Panc1 (cell line): ENCODE measurements at regions not wholly inside any gene's neighbourhood (a gene's known extent, or its start where the extent isn't known, plus 50 kb on each side); places are given as distances from the start of the nearest gene placed in this dataset.

Experiments
- ATAC-seq: fragments of 200-7000 bp; cut with Tn5 transposase; 2 replicates; pipeline ENCODE4 v1.9.1; 2020; ENCODE audit warnings: mild to moderate bottlenecking, moderate library complexity
- BruUV-seq: library from RNA; stranded (reverse); fragments of 400-500 nt; replicated peaks from 2 replicates; lab custom pipeline; 2021; lab: Mats Ljungman, UMichigan
- CTCF ChIA-PET: fragments of 300-600 bp; sonication (Branson Sonifier 250); formaldehyde crosslinking; loops from one replicate; lab custom pipeline; 2022; ENCODE audit warnings: antibody characterized with exemption; lab: Charles Lee
- POLR2A ChIA-PET: fragments of 300-600 bp; sonication (Branson Sonifier 250); formaldehyde crosslinking; loops from one replicate; lab custom pipeline; 2022; ENCODE audit warnings: antibody characterized with exemption; lab: Charles Lee
- DNase-seq: peaks from one replicate; pipeline ENCODE4 v3.0.0-alpha.2; 2010; ENCODE audit warnings: low read depth, low spot score
- H3K27ac ChIP-seq: 2 replicates; pipeline ENCODE4 v1.5.1; 2011; ENCODE audit warnings: mild to moderate bottlenecking, low read length, inconsistent platforms
- H3K27me3 ChIP-seq: fragments of 200-500 bp; sonication (Bioruptor generic); 2 replicates; pipeline ENCODE4 v1.6.0; 2014; ENCODE audit warnings: low read length, inconsistent platforms; ENCODE audit not compliant: control insufficient read depth, insufficient read depth
- H3K36me3 ChIP-seq: fragments of 200-500 bp; sonication (Bioruptor generic); 2 replicates; pipeline ENCODE4 v1.5.1; 2014; ENCODE audit warnings: inconsistent platforms, mild to moderate bottlenecking, low read length, moderate library complexity; ENCODE audit not compliant: control insufficient read depth, insufficient read depth
- H3K4me1 ChIP-seq: 2 replicates; pipeline ENCODE4 v1.5.1; 2011; ENCODE audit warnings: inconsistent platforms, mild to moderate bottlenecking, low read length, moderate library complexity; ENCODE audit not compliant: control insufficient read depth, insufficient read depth
- H3K4me3 ChIP-seq, 2 experiments: 2 replicates each; pipeline ENCODE4 v1.5.1; 2011 to 2012; ENCODE audit warnings: low read depth in 2 of 2, low read length in 2 of 2, mild to moderate bottlenecking in 2 of 2, inconsistent platforms in 1 of 2, moderate library complexity in 1 of 2
- H3K9me3 ChIP-seq: fragments of 200-500 bp; sonication (Bioruptor generic); 2 replicates; pipeline ENCODE4 v1.5.1; 2014; ENCODE audit warnings: low read depth, mild to moderate bottlenecking, inconsistent platforms, low read length, moderate library complexity; ENCODE audit not compliant: control insufficient read depth, insufficient read depth
- POLR2AphosphoS5 ChIP-seq: IDR thresholded peaks from 2 replicates; pipeline ENCODE4 v1.6.1; 2012; ENCODE audit warnings: mild to moderate bottlenecking, low read depth, low read length, moderate library complexity
- SIN3A ChIP-seq: IDR thresholded peaks from 2 replicates; pipeline ENCODE4 v1.6.1; 2012; ENCODE audit warnings: low read depth, mild to moderate bottlenecking, low read length, moderate library complexity, borderline replicate concordance; ENCODE audit not compliant: insufficient read depth
- TCF7L2 ChIP-seq: IDR thresholded peaks from 2 replicates; pipeline ENCODE4 v1.6.1; 2011; ENCODE audit warnings: mild to moderate bottlenecking, low read depth, low read length, inconsistent platforms
- in situ Hi-C: cut with HindIII; loops from 2 replicates; pipeline ENCODE4 v1.10.0; 2016; ENCODE audit warnings: low sequenced_read_pairs, low pct_unique_long_range_greater_than_20kb
- intact Hi-C: fragments of 100-400 bp; cut with micrococcal nuclease; formaldehyde crosslinking; loops from one replicate; pipeline ENCODE4 v1.10.0; 2022; ENCODE audit not compliant: unreplicated experiment
- TF ChIP-seq, protein P1 (sequence below), 2 experiments: IDR thresholded peaks; 2 replicates each; pipeline ENCODE4 v1.6.1; 2011 to 2012; ENCODE audit warnings: low read depth in 2 of 2, control low read depth in 1 of 2, low read length in 1 of 2, mild to moderate bottlenecking in 1 of 2, moderate library complexity in 1 of 2; ENCODE audit not compliant: insufficient read depth in 1 of 2
- TF ChIP-seq, protein P2 (sequence below): fragments of 450-650 bp; IDR thresholded peaks from 2 replicates; pipeline ENCODE4 v1.5.1; 2017; ENCODE audit warnings: mild to moderate bottlenecking

GRCh38 chr5:40312205-40312604, 367.5 kb upstream of the PTGER4 start:
- no peak for ATAC-seq
- Histone ChIP-seq H3K4me3 (no peak overlapping the region), H3K27ac (no peak overlapping the region), H3K4me1 (no peaks in the 10 kb centered on the region), H3K27me3 (no peaks in the 10 kb centered on the region), H3K9me3 (no peaks in the 10 kb centered on the region), H3K36me3 (no peaks in the 10 kb centered on the region; the same call in 1 of the 2 replicates)
- intact Hi-C loops = no loop called here
- BruUV-seq = no TSS peak
- TF ChIP-seq, protein P1, sequence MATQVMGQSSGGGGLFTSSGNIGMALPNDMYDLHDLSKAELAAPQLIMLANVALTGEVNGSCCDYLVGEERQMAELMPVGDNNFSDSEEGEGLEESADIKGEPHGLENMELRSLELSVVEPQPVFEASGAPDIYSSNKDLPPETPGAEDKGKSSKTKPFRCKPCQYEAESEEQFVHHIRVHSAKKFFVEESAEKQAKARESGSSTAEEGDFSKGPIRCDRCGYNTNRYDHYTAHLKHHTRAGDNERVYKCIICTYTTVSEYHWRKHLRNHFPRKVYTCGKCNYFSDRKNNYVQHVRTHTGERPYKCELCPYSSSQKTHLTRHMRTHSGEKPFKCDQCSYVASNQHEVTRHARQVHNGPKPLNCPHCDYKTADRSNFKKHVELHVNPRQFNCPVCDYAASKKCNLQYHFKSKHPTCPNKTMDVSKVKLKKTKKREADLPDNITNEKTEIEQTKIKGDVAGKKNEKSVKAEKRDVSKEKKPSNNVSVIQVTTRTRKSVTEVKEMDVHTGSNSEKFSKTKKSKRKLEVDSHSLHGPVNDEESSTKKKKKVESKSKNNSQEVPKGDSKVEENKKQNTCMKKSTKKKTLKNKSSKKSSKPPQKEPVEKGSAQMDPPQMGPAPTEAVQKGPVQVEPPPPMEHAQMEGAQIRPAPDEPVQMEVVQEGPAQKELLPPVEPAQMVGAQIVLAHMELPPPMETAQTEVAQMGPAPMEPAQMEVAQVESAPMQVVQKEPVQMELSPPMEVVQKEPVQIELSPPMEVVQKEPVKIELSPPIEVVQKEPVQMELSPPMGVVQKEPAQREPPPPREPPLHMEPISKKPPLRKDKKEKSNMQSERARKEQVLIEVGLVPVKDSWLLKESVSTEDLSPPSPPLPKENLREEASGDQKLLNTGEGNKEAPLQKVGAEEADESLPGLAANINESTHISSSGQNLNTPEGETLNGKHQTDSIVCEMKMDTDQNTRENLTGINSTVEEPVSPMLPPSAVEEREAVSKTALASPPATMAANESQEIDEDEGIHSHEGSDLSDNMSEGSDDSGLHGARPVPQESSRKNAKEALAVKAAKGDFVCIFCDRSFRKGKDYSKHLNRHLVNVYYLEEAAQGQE (IDR thresholded peaks at IDR 0.05; ENCODE audit: insufficient read depth in 1 of 2, low read depth in 2 of 2, low read length in 1 of 2) = no peak
- TF ChIP-seq SIN3A = no peak
- no peak for TF ChIP-seq TCF7L2
- TF ChIP-seq, protein P2, sequence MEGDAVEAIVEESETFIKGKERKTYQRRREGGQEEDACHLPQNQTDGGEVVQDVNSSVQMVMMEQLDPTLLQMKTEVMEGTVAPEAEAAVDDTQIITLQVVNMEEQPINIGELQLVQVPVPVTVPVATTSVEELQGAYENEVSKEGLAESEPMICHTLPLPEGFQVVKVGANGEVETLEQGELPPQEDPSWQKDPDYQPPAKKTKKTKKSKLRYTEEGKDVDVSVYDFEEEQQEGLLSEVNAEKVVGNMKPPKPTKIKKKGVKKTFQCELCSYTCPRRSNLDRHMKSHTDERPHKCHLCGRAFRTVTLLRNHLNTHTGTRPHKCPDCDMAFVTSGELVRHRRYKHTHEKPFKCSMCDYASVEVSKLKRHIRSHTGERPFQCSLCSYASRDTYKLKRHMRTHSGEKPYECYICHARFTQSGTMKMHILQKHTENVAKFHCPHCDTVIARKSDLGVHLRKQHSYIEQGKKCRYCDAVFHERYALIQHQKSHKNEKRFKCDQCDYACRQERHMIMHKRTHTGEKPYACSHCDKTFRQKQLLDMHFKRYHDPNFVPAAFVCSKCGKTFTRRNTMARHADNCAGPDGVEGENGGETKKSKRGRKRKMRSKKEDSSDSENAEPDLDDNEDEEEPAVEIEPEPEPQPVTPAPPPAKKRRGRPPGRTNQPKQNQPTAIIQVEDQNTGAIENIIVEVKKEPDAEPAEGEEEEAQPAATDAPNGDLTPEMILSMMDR = no peak
- TF ChIP-seq POLR2AphosphoS5 = no peak
- CTCF ChIA-PET = no interaction called here
- DNase-seq = no peak
- in situ Hi-C loops = no loop called here
- POLR2A ChIA-PET = no interaction called here

DNA sequence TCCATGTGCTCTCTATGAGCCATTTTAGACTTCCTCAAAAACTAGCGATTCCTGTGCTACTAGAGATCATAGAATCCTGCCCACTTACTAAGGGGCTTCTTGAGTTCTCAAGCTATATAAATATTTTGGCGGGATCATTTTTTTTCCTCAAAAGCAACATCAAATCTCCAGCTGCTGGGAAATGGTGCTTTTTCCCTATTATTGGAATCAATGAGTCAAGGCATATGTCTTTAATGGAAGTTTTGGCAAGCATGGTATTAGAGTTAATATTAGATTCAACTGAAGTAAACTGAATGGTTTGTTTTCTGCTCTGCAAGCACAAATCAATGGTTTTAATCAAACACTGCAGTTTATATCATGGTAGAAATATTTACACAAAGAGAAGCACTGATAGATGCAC, 369.9 kb upstream of the PTGER4 start:
- ChIA-PET CTCF (no interaction called here), POLR2A (no interaction called here)
- Histone ChIP-seq H3K27ac (no peak overlapping the region), H3K27me3 (no peaks in the 10 kb centered on the region), H3K36me3 (no peaks in the 10 kb centered on the region; the same call in 1 of the 2 replicates), H3K9me3 (no peaks in the 10 kb centered on the region), H3K4me1 (no peaks in the 10 kb centered on the region), H3K4me3 (no peak overlapping the region)
- in situ Hi-C loops (no loop called here), intact Hi-C loops (no loop called here)
- no peak for ATAC-seq
- TF ChIP-seq, protein P1 (IDR thresholded peaks at IDR 0.05; ENCODE audit: insufficient read depth in 1 of 2, low read depth in 2 of 2, low read length in 1 of 2) = no peak
- DNase-seq = no peak
- no TSS peak for BruUV-seq
